ENCODE measurements at regions not wholly inside any gene's neighbourhood (a gene's known extent, or its start where the extent isn't known, plus 50 kb on each side); places are given as distances from the start of the nearest gene placed in this dataset.

GRCh38 chr7:153642989-153643388 is 409.2 kb upstream of the DPP6 start:
- Histone ChIP-seq H3K36me3 (replicated peaks in 1 of 2; ENCODE audit: control insufficient read depth in 1 of 2, insufficient read depth in 2 of 2, low read length in 2 of 2) (no peaks in the 10 kb centered on the region), H3K9me3 (ENCODE audit: low read length) (peaks cover 45% of the 10 kb centered on the region), H3K4me1 (ENCODE audit: insufficient read depth, low read length) (no peaks in the 10 kb centered on the region), H2AFZ (ENCODE audit: low read length) (no peak overlapping the region), H4K20me1 (ENCODE audit: insufficient read depth, low read length) (no peaks in the 10 kb centered on the region), H3K4me2 (ENCODE audit: low read depth, low read length) (no peak overlapping the region), H3K27ac (ENCODE audit: extremely low read length, insufficient read depth, low read length) (no peak overlapping the region), H3K27me3 (ENCODE audit: control insufficient read depth in 1 of 2, insufficient read depth in 2 of 2, low read length in 2 of 2) (no peaks in the 10 kb centered on the region), H3K79me2 (ENCODE audit: insufficient read depth, low read length) (no peaks in the 10 kb centered on the region), H3K4me3 (replicated peaks in 1 of 3; ENCODE audit: insufficient read depth in 1 of 3, low read depth in 2 of 3, low read length in 3 of 3) (no peak overlapping the region), H3K9ac (ENCODE audit: insufficient read depth, low read depth, low read length) (no peak overlapping the region)
- intact Hi-C loops (cut with micrococcal nuclease; ENCODE audit: unreplicated experiment): no loop called here
- no TSS peak for BruUV-seq (replicated peaks)
- no peak for ATAC-seq
- TF ChIP-seq ZBTB3 (CRISPR knock-in tag; IDR thresholded peaks at IDR 0.05; ENCODE audit: borderline replicate concordance, low read depth) (no peak), NKX3-1 (CRISPR knock-in tag; IDR thresholded peaks at IDR 0.05) (no peak), ZNF512 (CRISPR knock-in tag; IDR thresholded peaks at IDR 0.05) (no peak), TBP (CRISPR knock-in tag; IDR thresholded peaks at IDR 0.05) (no peak), JDP2 (CRISPR knock-in tag; IDR thresholded peaks at IDR 0.05; ENCODE audit: borderline replicate concordance) (no peak), SAP130 (CRISPR knock-in tag; IDR thresholded peaks at IDR 0.05; ENCODE audit: low read depth) (no peak), STAT5B (CRISPR knock-in tag; IDR thresholded peaks at IDR 0.05) (no peak), KDM1A (CRISPR knock-in tag; IDR thresholded peaks at IDR 0.05) (no peak), SYNCRIP (IDR thresholded peaks at IDR 0.05; ENCODE audit: insufficient read depth, low read depth, low read length) (no peak), CTCF (CRISPR knock-in tag; IDR thresholded peaks at IDR 0.05) (no peak), ZNF878 (CRISPR knock-in tag; IDR thresholded peaks at IDR 0.05) (no peak), ZBTB25 (CRISPR knock-in tag; IDR thresholded peaks at IDR 0.05) (no peak)
- TF ChIP-seq, protein P1, sequence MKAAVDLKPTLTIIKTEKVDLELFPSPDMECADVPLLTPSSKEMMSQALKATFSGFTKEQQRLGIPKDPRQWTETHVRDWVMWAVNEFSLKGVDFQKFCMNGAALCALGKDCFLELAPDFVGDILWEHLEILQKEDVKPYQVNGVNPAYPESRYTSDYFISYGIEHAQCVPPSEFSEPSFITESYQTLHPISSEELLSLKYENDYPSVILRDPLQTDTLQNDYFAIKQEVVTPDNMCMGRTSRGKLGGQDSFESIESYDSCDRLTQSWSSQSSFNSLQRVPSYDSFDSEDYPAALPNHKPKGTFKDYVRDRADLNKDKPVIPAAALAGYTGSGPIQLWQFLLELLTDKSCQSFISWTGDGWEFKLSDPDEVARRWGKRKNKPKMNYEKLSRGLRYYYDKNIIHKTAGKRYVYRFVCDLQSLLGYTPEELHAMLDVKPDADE (CRISPR knock-in tag; IDR thresholded peaks at IDR 0.05): no peak
- ChIA-PET CTCF (ENCODE audit: low intra/inter-chr PET ratio, low total read pairs) (no interaction called here), POLR2A (no interaction called here)
- DNase-seq (ENCODE audit: low spot score): no peak
- FAIRE-seq: no peak
- in situ Hi-C loops (cut with HindIII; ENCODE audit: extremely low pct_ligation_motif_present, low pct_unique_long_range_greater_than_20kb): no loop called here
